HEK293 (cell line): ENCODE measurements at regions not wholly inside any gene's neighbourhood (a gene's known extent, or its start where the extent isn't known, plus 50 kb on each side); places are given as distances from the start of the nearest gene placed in this dataset.
"Not testable (repeated sequence)": the region's sequence is repeated elsewhere in the genome, so short reads cannot be mapped to it uniquely, and the experiment has no call there.

ENCODE experiments used
- CTCF ChIA-PET: fragments of 350-600 bp; formaldehyde crosslinking; extraction: SDS; loops from one replicate; lab custom pipeline; 2021; ENCODE audit warnings: antibody characterized with exemption; lab: Yijun Ruan, JAX
- POLR2A ChIA-PET: fragments of 300-600 bp; formaldehyde crosslinking; extraction: SDS; loops from one replicate; lab custom pipeline; 2020; ENCODE audit warnings: antibody characterized with exemption, inconsistent platforms; lab: Yijun Ruan, JAX
- H3K27ac ChIP-seq: fragments of 200-500 bp; sonication (Bioruptor generic); 2 replicates; pipeline ENCODE4 v1.5.1; 2014; ENCODE audit warnings: low read depth, low read length, control low read depth, inconsistent platforms; ENCODE audit errors: extremely low read depth
- H3K36me3 ChIP-seq, 2 experiments: fragments of 200-500 bp in 1 of 2; sonication (Bioruptor generic) in 1 of 2; 1 replicate in 1 of 2; 2 replicates in 1 of 2; pipeline ENCODE4 v1.5.1; 2014 to 2017; ENCODE audit warnings: inconsistent platforms in 2 of 2, low read length in 2 of 2; ENCODE audit not compliant: control insufficient read depth in 2 of 2, insufficient read depth in 1 of 2
- H3K4me1 ChIP-seq: fragments of 200-500 bp; sonication (Bioruptor generic); 2 replicates; pipeline ENCODE4 v1.5.1; 2014; ENCODE audit warnings: mild to moderate bottlenecking, low read length, inconsistent platforms; ENCODE audit not compliant: control insufficient read depth, insufficient read depth
- H3K4me3 ChIP-seq: 2 replicates; pipeline ENCODE4 v1.5.1; 2011; ENCODE audit warnings: low read depth, mild to moderate bottlenecking, control low read depth, low read length, moderate library complexity
- H3K9me3 ChIP-seq: fragments of 200-500 bp; sonication (Bioruptor generic); 2 replicates; pipeline ENCODE4 v1.5.1; 2014; ENCODE audit warnings: low read depth, low read length, inconsistent platforms; ENCODE audit not compliant: control insufficient read depth, insufficient read depth
- CTCF ChIP-seq: fragments of 450-650 bp; formaldehyde crosslinking; IDR thresholded peaks from 2 replicates; pipeline ENCODE4 v1.5.1; 2016; ENCODE audit warnings: missing biosample characterization, missing genetic modification characterization
- KLF8 ChIP-seq: fragments of 450-650 bp; formaldehyde crosslinking; IDR thresholded peaks from 2 replicates; pipeline ENCODE4 v1.5.1; 2016; ENCODE audit warnings: missing biosample characterization, missing genetic modification characterization
- SETDB1 ChIP-seq: IDR thresholded peaks from one replicate; pipeline ENCODE4 v1.6.1; 2017; ENCODE audit warnings: mild to moderate bottlenecking, low read length, moderate library complexity, mixed read lengths; ENCODE audit not compliant: insufficient read length
- SP7 ChIP-seq: fragments of 450-650 bp; formaldehyde crosslinking; IDR thresholded peaks from 2 replicates; pipeline ENCODE4 v1.5.1; 2016; ENCODE audit warnings: missing biosample characterization, missing genetic modification characterization
- WT1 ChIP-seq: fragments of 450-650 bp; formaldehyde crosslinking; IDR thresholded peaks from 2 replicates; pipeline ENCODE4 v1.5.1; 2016; ENCODE audit warnings: missing biosample characterization, missing genetic modification characterization
- ZFP69B ChIP-seq: fragments of 450-650 bp; formaldehyde crosslinking; IDR thresholded peaks from 2 replicates; pipeline ENCODE4 v1.5.1; 2016; ENCODE audit warnings: missing biosample characterization, missing genetic modification characterization
- ZNF221 ChIP-seq: fragments of 450-650 bp; formaldehyde crosslinking; IDR thresholded peaks from 2 replicates; pipeline ENCODE4 v1.5.1; 2017; ENCODE audit warnings: missing biosample characterization, missing genetic modification characterization, borderline replicate concordance
- ZNF398 ChIP-seq: fragments of 450-650 bp; formaldehyde crosslinking; IDR thresholded peaks from 2 replicates; pipeline ENCODE4 v1.5.1; 2017; ENCODE audit warnings: missing biosample characterization, missing genetic modification characterization
- ZNF48 ChIP-seq: fragments of 450-650 bp; formaldehyde crosslinking; IDR thresholded peaks from 2 replicates; pipeline ENCODE4 v1.5.1; 2016; ENCODE audit warnings: missing biosample characterization, missing genetic modification characterization
- ZNF664 ChIP-seq: fragments of 450-650 bp; formaldehyde crosslinking; IDR thresholded peaks from 2 replicates; pipeline ENCODE4 v1.5.1; 2016; ENCODE audit warnings: missing biosample characterization, missing genetic modification characterization
- ZNF785 ChIP-seq: fragments of 450-650 bp; formaldehyde crosslinking; IDR thresholded peaks from 2 replicates; pipeline ENCODE4 v1.5.1; 2016; ENCODE audit warnings: missing biosample characterization, missing genetic modification characterization
- ZSCAN23 ChIP-seq: fragments of 450-650 bp; formaldehyde crosslinking; IDR thresholded peaks from 2 replicates; pipeline ENCODE4 v1.5.1; 2016; ENCODE audit warnings: missing biosample characterization, missing genetic modification characterization

- Histone ChIP-seq H3K4me1 (peaks cover 2% of the 10 kb centered on the region; the same call in 1 of the 2 replicates), H3K36me3 (no peaks in the 10 kb centered on the region), H3K4me3 (no peak overlapping the region), H3K9me3 (no peaks in the 10 kb centered on the region), H3K27ac (no peak overlapping the region)
- ChIA-PET CTCF (no interaction called here), POLR2A (no interaction called here)
- no peak for TF ChIP-seq ZFP69B (tag by site-specific recombination)
These were observed 115.2 kb downstream of the BMP4 start for GRCh38 chr14:53841109-53842099.

- Histone ChIP-seq H3K4me3 (no peak overlapping the region), H3K4me1 (peaks cover 2% of the 10 kb centered on the region; the same call in 1 of the 2 replicates), H3K36me3 (no peaks in the 10 kb centered on the region), H3K9me3 (no peaks in the 10 kb centered on the region), H3K27ac (no peak overlapping the region)
- TF ChIP-seq WT1 (tag by site-specific recombination) (no peak), SP7 (tag by site-specific recombination) (0 out of 2 replicates have a peak, but pooled peaks have one; percentile 21)
- CTCF ChIA-PET: no interaction called here
- POLR2A ChIA-PET: no interaction called here
These were observed 116.2 kb downstream of the BMP4 start for GRCh38 chr14:53840444-53840843.

GRCh38 chr14:53838374-53838773 lies 118.3 kb downstream of the BMP4 start:
- Histone ChIP-seq H3K9me3 (no peaks in the 10 kb centered on the region), H3K27ac (no peak overlapping the region), H3K4me3 (no peak overlapping the region), H3K4me1 (peaks cover 2% of the 10 kb centered on the region; the same call in 1 of the 2 replicates), H3K36me3 (no peaks in the 10 kb centered on the region)
- CTCF ChIA-PET: interaction anchor here (0.6 kb wide), 1 partner anchor 1631 kb away, joined by 3 read pairs; no protein-coding TSS in a partner anchor
- TF ChIP-seq ZNF785 (tag by site-specific recombination) (no peak), ZNF221 (tag by site-specific recombination) (no peak), ZNF664 (tag by site-specific recombination) (no peak)
- POLR2A ChIA-PET: no interaction called here

GRCh38 chr14:53837656-53838055 lies 119.0 kb downstream of the BMP4 start:
- H3K4me3 ChIP-seq, H3K4me1 ChIP-seq, H3K9me3 ChIP-seq, POLR2A ChIA-PET, CTCF ChIA-PET, H3K27ac ChIP-seq, H3K36me3 ChIP-seq: not testable (repeated sequence)

- Histone ChIP-seq H3K9me3 (no peaks in the 10 kb centered on the region), H3K4me3 (no peak overlapping the region), H3K4me1 (peaks cover 2% of the 10 kb centered on the region; the same call in 1 of the 2 replicates), H3K36me3 (no peaks in the 10 kb centered on the region), H3K27ac (no peak overlapping the region)
- TF ChIP-seq ZNF398 (tag by site-specific recombination) (no peak), SETDB1 (no peak), ZNF48 (tag by site-specific recombination) (no peak), ZSCAN23 (tag by site-specific recombination) (no peak), CTCF (no peak), KLF8 (tag by site-specific recombination) (no peak)
- ChIA-PET CTCF (interaction anchor here (0.6 kb wide), 2 partner anchors 17 to 93 kb away, joined by 3 read pairs; no protein-coding TSS in a partner anchor), POLR2A (no interaction called here)
These were observed 120.1 kb downstream of the BMP4 start for GRCh38 chr14:53836551-53836950.
